ENCODE measurements at regions not wholly inside any gene's neighbourhood (a gene's known extent, or its start where the extent isn't known, plus 50 kb on each side); places are given as distances from the start of the nearest gene placed in this dataset.

- TF ChIP-seq CTCF (conservative IDR thresholded peaks at IDR 0.05; ENCODE audit: low read depth, low read length): no peak
- no peak for TF ChIP-seq EZH2 (IDR thresholded peaks at IDR 0.05; ENCODE audit: borderline replicate concordance, low read depth, low read length, poor library complexity, severe bottlenecking)
Observed at GRCh38 chr12:92332552-92332951, 186.9 kb upstream of the BTG1 start.

Data from A673 (cell line).